ENCODE measurements at regions not wholly inside any gene's neighbourhood (a gene's known extent, or its start where the extent isn't known, plus 50 kb on each side); places are given as distances from the start of the nearest gene placed in this dataset.

- DNase-seq = no peak
Observed at GRCh38 chr4:121226362-121226761, 62.2 kb upstream of the TNIP3 start.

DNA sequence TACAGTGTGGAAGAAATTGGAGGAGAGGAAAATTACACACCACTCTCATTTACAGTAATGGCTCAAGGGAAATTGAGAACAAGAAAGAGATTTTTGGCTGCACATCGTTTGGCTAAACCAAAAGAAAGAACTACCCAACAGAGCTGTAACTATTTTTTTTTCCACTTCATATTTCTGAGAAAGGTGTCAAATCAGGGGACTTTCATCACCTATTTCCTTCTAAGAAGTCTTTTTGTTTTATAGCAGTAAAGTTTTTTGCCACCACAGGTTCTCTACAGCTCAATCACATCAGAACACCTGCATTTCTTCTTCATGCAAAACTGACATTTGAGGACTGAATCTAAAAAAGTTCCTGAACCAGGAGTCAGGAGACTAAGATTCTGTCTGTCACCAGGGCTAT lies 57.5 kb upstream of the TNIP3 start:
- DNase-seq = no peak

DNA sequence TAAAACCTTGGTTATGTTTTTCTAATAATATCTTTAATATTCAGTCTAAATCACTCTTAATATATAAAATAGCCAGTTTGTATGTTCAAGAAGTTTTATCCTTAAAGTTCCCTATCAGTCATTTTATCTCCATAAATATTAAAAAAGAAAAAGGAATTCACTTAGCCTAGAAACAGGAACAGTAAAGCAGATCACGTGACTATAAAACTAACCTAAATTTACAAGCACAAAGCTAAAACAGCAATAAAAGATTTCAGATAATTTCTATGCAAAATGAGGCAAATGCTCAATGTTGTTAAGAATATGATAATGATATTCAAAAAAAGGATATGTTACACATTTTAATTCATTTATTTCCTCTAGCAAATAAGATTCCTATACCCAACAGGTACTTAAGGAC lies 57.1 kb upstream of the TNIP3 start:
- DNase-seq = no peak

DNA sequence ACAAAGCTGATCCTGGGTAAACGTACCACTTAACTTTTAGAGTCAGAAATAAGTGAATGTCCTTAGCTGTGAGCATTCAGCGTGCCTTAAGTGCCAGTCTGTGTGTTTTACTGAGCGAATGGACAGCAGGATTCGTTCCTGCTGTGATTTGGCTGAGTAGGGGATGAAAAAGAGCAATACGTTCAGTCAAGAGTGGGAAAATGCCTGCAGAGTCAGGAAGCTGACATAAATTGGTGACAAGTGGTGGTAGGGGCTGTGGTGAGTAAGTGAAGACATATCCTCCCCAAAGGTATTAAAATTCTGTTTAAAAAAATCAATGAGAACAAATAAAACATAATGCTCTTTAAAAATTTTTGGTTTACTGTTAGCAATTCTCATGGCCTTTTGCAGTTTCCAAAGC lies 56.6 kb upstream of the TNIP3 start:
- no peak for DNase-seq

- no peak for DNase-seq
Observed at GRCh38 chr4:121219227-121219626, 55.1 kb upstream of the TNIP3 start.

DNA sequence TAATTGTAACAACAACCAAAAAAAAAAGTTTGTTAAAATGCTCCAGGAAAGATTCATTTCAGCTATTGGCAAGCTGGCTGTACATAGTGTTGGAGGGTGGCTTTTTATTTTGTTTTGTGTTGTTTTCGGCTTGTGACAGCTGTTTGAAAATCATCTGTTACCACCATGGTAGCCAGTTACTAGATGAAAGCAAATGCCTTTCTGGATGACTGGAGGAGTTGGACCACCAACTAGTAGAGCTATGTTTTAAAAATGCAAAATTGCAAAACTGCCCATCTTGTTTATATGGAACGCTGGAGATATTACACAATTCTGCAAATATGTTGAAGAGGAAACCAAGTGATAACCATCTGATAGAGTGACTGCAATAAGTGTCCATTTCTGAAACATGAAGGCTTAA lies 53.2 kb upstream of the TNIP3 start:
- no peak for DNase-seq

DNA sequence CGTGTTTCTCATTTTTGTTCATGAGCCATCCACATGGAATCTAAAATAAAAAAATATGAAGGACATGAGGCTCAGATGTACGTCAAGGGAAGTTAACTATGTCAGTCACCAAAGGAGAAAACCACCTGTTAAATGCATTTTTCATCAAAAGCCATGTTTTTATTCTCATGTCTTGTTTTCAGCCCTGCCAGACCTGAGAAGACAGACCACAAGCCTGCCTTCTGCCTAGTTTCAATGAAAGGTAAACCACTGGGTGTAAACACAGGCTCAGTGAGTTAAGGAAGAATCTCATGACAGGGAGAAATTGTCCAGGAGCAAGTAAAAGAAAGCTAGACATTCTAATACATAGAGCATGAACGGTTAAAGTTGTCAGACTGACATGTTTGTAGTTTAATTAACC lies 52.3 kb upstream of the TNIP3 start:
- DNase-seq = no peak

DNA sequence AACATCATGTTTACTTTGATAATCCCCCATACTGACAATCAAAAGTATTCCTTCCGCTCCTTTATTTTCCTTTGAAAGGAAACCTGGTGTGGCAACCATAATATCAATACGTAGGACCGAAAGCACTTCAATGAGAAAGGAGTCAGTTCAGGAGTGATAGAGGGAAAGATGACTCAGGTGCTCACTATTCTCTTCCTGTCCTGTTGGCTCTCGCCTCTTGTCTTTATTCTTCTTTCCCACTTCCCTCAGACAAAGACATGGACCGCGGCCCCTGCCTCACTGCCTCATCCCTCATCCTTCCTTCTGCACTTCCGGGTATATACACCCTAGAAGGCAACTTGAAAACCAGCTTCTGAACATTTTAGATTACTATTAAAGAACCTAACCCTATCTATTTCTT lies 49.8 kb upstream of the TNIP3 start:
- DNase-seq = no peak
